Hepatocyte (in vitro differentiated cells): ENCODE measurements at regions not wholly inside any gene's neighbourhood (a gene's known extent, or its start where the extent isn't known, plus 50 kb on each side); places are given as distances from the start of the nearest gene placed in this dataset.
"Not testable (repeated sequence)": the region's sequence is repeated elsewhere in the genome, so short reads cannot be mapped to it uniquely, and the experiment has no call there.

Source experiments
- DNase-seq: peaks from one replicate; pipeline ENCODE4 v3.0.0-alpha.2; 2016; ENCODE audit warnings: low spot score
- H2AFZ ChIP-seq: fragments of 200-600 bp; sonication (generic); 2 replicates; pipeline ENCODE4 v1.6.0; 2016; ENCODE audit warnings: antibody characterized with exemption, mild to moderate bottlenecking
- H3K27ac ChIP-seq: fragments of 200-600 bp; sonication (generic); 2 replicates; pipeline ENCODE4 v1.5.1; 2016; ENCODE audit warnings: mild to moderate bottlenecking
- H3K27me3 ChIP-seq: fragments of 200-600 bp; sonication (generic); 2 replicates; pipeline ENCODE4 v1.6.1; 2016
- H3K36me3 ChIP-seq: fragments of 200-600 bp; sonication (generic); replicated peaks from 2 replicates; pipeline ENCODE4 v1.5.1; 2016; ENCODE audit warnings: low read depth; ENCODE audit not compliant: insufficient read depth
- H3K4me1 ChIP-seq: fragments of 200-600 bp; sonication (generic); 2 replicates; pipeline ENCODE4 v1.5.1; 2016; ENCODE audit warnings: mild to moderate bottlenecking, moderate library complexity; ENCODE audit not compliant: insufficient read depth
- H3K4me2 ChIP-seq: fragments of 200-600 bp; sonication (generic); 2 replicates; pipeline ENCODE4 v1.6.0; 2016
- H3K4me3 ChIP-seq: fragments of 200-600 bp; sonication (generic); 2 replicates; pipeline ENCODE4 v1.5.1; 2016; ENCODE audit warnings: mild to moderate bottlenecking
- H3K79me2 ChIP-seq: fragments of 200-600 bp; sonication (generic); 2 replicates; pipeline ENCODE4 v1.6.0; 2017; ENCODE audit warnings: mild to moderate bottlenecking
- H3K9me2 ChIP-seq: fragments of 200-600 bp; sonication (generic); replicated peaks from 2 replicates; pipeline ENCODE4 v1.6.0; 2017; ENCODE audit warnings: mild to moderate bottlenecking; ENCODE audit not compliant: insufficient read depth
- H3K9me3 ChIP-seq: fragments of 200-600 bp; sonication (generic); 2 replicates; pipeline ENCODE4 v1.5.1; 2016; ENCODE audit warnings: low read depth, mild to moderate bottlenecking
- H4K20me1 ChIP-seq: fragments of 200-600 bp; sonication (generic); 2 replicates; pipeline ENCODE4 v1.6.0; 2016; ENCODE audit warnings: mild to moderate bottlenecking; ENCODE audit not compliant: insufficient read depth, poor library complexity, severe bottlenecking
- EZH2 ChIP-seq: fragments of 200-600 bp; sonication (generic); IDR thresholded peaks from 2 replicates; pipeline ENCODE4 v1.6.1; 2016; ENCODE audit warnings: antibody characterized with exemption, mild to moderate bottlenecking, borderline replicate concordance
- EZH2phosphoT487 ChIP-seq: fragments of 200-600 bp; sonication (generic); IDR thresholded peaks from one replicate; pipeline ENCODE4 v1.6.1; 2018; ENCODE audit warnings: antibody characterized with exemption, mild to moderate bottlenecking, low read depth, moderate library complexity; ENCODE audit not compliant: unreplicated experiment, severe bottlenecking
- WGBS: methylation state at CpG from one replicate; pipeline ENCODE4 v1.1.6; 2016; ENCODE audit warnings: low lambda C conversion rate; ENCODE audit errors: missing lambda C conversion rate; 5-methylcytosine and 5-hydroxymethylcytosine counted together
- TF ChIP-seq, protein P1 (sequence below): fragments of 200-600 bp; sonication (generic); IDR thresholded peaks from 2 replicates; pipeline ENCODE4 v1.5.1; 2016; ENCODE audit warnings: antibody characterized with exemption, mild to moderate bottlenecking; ENCODE audit not compliant: poor library complexity

DNA sequence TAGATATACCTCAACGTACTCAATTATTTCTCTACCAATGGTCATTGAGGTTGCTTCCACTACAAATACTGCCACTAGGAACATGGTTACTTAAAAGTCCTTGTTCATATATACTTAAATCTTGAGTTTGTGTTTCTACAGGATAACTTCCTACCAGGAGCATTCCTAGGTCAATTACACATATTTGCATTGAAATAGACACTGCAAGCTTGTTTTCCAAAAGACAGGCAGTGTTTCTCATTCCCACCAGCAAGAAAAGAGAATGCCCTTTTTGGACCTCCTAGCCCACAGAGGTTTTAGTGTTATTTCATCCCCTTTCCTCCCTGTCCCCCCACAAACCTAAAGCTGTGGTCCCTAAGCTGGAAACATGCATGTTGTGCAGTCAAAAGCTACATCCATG, 177.3 kb downstream of the ID4 start:
- WGBS = 92% methylated on average over 1 of the region's 1 CpG
- Histone ChIP-seq H3K4me1 (no peaks in the 10 kb centered on the region), H3K4me3 (no peak overlapping the region), H3K9me3 (no peaks in the 10 kb centered on the region), H4K20me1 (no peaks in the 10 kb centered on the region), H3K27me3 (no peaks in the 10 kb centered on the region), H3K79me2 (no peaks in the 10 kb centered on the region), H3K4me2 (no peak overlapping the region), H3K36me3 (no peaks in the 10 kb centered on the region), H2AFZ (no peak overlapping the region), H3K27ac (no peak overlapping the region), H3K9me2 (no peaks in the 10 kb centered on the region)
- TF ChIP-seq EZH2phosphoT487 (no peak), EZH2 (no peak)
- TF ChIP-seq, protein P1, sequence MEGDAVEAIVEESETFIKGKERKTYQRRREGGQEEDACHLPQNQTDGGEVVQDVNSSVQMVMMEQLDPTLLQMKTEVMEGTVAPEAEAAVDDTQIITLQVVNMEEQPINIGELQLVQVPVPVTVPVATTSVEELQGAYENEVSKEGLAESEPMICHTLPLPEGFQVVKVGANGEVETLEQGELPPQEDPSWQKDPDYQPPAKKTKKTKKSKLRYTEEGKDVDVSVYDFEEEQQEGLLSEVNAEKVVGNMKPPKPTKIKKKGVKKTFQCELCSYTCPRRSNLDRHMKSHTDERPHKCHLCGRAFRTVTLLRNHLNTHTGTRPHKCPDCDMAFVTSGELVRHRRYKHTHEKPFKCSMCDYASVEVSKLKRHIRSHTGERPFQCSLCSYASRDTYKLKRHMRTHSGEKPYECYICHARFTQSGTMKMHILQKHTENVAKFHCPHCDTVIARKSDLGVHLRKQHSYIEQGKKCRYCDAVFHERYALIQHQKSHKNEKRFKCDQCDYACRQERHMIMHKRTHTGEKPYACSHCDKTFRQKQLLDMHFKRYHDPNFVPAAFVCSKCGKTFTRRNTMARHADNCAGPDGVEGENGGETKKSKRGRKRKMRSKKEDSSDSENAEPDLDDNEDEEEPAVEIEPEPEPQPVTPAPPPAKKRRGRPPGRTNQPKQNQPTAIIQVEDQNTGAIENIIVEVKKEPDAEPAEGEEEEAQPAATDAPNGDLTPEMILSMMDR = no peak
- no peak for DNase-seq

DNA sequence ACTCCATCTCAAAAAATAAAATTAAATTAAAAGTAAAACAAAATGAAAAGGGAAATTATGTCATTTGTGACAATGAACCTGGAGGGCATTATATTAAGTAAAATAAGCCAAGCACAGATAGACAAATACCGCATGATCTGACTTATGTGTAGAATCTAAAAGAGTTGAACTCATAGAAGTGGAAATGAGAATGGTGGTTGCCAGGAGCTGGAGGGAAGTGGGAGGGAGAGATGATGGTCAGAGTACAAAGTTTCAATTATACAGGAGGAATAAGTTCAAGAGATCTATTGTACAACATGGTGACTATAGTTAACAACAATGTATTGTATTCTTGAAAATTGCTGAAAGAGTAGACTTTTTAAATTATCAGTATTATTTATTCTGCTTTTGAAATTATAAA, 183.4 kb downstream of the ID4 start:
- H2AFZ ChIP-seq = no peak overlapping the region
- H4K20me1 ChIP-seq = no peaks in the 10 kb centered on the region
- TF ChIP-seq EZH2 (no peak), EZH2phosphoT487 (no peak)
- TF ChIP-seq, protein P1 = no peak
- no peaks in the 10 kb centered on the region for H3K27me3 ChIP-seq
- no peaks in the 10 kb centered on the region for H3K36me3 ChIP-seq
- H3K4me2 ChIP-seq = no peak overlapping the region
- H3K79me2 ChIP-seq = no peaks in the 10 kb centered on the region
- no peak for DNase-seq
- H3K27ac ChIP-seq = no peak overlapping the region
- H3K4me1 ChIP-seq = no peaks in the 10 kb centered on the region
- H3K9me2 ChIP-seq = no peaks in the 10 kb centered on the region
- no peak overlapping the region for H3K4me3 ChIP-seq
- H3K9me3 ChIP-seq = no peaks in the 10 kb centered on the region
- 95% methylated on average over 1 of the region's 1 CpG for WGBS

DNA sequence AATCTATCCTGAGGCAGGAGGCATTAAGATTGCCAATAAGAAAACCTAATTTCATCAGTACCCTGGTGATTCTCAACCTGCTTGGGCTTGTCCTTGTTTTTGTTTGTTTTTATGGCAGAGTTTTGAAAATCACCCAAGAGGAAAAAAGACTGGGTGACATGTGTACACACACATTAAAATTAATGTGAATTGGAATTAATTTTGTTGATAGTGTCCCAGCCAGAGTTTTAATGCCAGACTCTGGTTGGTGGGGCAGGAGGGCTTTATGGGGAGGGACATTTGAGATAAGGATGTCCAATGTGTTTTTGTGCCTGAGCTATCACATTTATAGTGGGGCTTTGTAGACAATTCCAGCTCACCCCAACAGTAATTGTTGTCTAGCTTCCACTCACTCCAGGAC, 184.6 kb downstream of the ID4 start:
- DNase-seq = no peak
- no peaks in the 10 kb centered on the region for H3K4me1 ChIP-seq
- no peak for TF ChIP-seq EZH2
- TF ChIP-seq, protein P1 = no peak
- TF ChIP-seq EZH2phosphoT487 = no peak
- no peaks in the 10 kb centered on the region for H3K79me2 ChIP-seq
- no peaks in the 10 kb centered on the region for H3K9me3 ChIP-seq
- no peak overlapping the region for H3K4me3 ChIP-seq
- H2AFZ ChIP-seq = no peak overlapping the region
- no peaks in the 10 kb centered on the region for H4K20me1 ChIP-seq
- H3K4me2 ChIP-seq = no peak overlapping the region
- no peak overlapping the region for H3K27ac ChIP-seq
- H3K27me3 ChIP-seq = no peaks in the 10 kb centered on the region
- no peaks in the 10 kb centered on the region for H3K36me3 ChIP-seq
- no peaks in the 10 kb centered on the region for H3K9me2 ChIP-seq

DNA sequence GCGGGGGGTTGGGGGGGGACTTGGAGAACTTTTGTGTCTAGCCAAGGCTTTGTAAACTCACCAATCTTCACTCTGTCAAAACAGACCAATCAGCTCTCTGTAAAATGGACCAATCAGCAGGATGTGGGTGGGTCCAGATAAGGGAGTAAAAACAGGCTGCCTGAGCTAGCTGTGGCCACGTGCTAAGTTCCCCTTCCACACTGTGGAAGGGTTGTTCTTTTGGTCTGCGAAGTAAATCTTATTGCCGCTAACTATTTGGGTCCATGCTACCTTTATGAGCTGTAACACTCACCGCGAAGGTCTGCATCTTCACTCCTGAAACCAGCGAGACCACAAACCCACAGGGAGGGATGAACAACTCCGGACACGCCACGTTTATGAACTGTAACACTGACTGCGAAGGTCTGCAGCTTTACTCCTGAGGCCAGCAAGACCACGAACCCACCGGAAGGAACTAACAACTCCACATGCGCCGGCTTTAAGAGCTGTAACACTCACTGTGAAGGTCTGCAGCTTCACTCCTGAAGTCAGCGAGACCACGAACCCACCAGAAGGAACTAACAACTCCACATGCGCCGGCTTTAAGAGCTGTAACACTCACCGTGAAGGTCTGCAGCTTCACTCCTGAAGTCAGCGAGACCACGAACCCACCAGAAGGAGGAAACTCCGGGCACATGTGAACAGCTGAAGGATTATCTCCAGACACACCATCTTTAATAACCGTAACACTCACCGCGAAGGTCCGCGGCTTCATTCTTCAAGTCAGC, 186.6 kb downstream of the ID4 start:
- H3K79me2 ChIP-seq, H3K4me2 ChIP-seq, H3K4me1 ChIP-seq, H3K9me3 ChIP-seq, H3K4me3 ChIP-seq, H3K36me3 ChIP-seq, H3K27ac ChIP-seq, H3K9me2 ChIP-seq, H3K27me3 ChIP-seq, H4K20me1 ChIP-seq, DNase-seq, H2AFZ ChIP-seq: not testable (repeated sequence)
- WGBS = 97% methylated on average over 27 of the region's 28 CpGs
